ENCODE measurements at regions not wholly inside any gene's neighbourhood (a gene's known extent, or its start where the extent isn't known, plus 50 kb on each side); places are given as distances from the start of the nearest gene placed in this dataset.

DNA sequence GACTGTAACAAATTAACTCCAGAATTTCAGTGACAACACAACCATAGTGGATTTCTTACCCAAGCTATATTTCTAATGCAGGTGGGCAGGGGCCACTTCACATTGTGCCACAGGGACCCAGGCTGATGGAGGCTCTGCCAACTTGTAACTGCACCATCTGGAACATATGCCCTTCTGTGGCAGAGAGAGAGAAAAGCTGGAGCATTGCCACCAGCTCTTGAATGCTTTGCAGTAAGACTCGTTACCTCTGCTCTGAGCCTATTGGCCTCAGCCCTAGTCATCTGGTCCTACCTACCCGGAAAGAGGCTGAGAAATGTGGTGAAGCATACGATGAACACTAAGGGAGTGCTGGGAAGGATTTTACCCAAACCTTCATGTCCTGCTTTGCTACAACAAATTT is 587.1 kb downstream of the ZNF385D start (continued):
- TF ChIP-seq, protein P1, sequence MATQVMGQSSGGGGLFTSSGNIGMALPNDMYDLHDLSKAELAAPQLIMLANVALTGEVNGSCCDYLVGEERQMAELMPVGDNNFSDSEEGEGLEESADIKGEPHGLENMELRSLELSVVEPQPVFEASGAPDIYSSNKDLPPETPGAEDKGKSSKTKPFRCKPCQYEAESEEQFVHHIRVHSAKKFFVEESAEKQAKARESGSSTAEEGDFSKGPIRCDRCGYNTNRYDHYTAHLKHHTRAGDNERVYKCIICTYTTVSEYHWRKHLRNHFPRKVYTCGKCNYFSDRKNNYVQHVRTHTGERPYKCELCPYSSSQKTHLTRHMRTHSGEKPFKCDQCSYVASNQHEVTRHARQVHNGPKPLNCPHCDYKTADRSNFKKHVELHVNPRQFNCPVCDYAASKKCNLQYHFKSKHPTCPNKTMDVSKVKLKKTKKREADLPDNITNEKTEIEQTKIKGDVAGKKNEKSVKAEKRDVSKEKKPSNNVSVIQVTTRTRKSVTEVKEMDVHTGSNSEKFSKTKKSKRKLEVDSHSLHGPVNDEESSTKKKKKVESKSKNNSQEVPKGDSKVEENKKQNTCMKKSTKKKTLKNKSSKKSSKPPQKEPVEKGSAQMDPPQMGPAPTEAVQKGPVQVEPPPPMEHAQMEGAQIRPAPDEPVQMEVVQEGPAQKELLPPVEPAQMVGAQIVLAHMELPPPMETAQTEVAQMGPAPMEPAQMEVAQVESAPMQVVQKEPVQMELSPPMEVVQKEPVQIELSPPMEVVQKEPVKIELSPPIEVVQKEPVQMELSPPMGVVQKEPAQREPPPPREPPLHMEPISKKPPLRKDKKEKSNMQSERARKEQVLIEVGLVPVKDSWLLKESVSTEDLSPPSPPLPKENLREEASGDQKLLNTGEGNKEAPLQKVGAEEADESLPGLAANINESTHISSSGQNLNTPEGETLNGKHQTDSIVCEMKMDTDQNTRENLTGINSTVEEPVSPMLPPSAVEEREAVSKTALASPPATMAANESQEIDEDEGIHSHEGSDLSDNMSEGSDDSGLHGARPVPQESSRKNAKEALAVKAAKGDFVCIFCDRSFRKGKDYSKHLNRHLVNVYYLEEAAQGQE (IDR thresholded peaks at IDR 0.05; ENCODE audit: unreplicated experiment) = no peak
- no peak for TF ChIP-seq ZNF331 (CRISPR knock-in tag; IDR thresholded peaks at IDR 0.05; ENCODE audit: low read depth)
- TF ChIP-seq, protein P2, sequence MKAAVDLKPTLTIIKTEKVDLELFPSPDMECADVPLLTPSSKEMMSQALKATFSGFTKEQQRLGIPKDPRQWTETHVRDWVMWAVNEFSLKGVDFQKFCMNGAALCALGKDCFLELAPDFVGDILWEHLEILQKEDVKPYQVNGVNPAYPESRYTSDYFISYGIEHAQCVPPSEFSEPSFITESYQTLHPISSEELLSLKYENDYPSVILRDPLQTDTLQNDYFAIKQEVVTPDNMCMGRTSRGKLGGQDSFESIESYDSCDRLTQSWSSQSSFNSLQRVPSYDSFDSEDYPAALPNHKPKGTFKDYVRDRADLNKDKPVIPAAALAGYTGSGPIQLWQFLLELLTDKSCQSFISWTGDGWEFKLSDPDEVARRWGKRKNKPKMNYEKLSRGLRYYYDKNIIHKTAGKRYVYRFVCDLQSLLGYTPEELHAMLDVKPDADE (IDR thresholded peaks at IDR 0.05) = no peak
- no peak for TF ChIP-seq JUNB (IDR thresholded peaks at IDR 0.05; ENCODE audit: unreplicated experiment)
- TF ChIP-seq STAT1 (IDR thresholded peaks at IDR 0.05; ENCODE audit: unreplicated experiment) = no peak

DNA sequence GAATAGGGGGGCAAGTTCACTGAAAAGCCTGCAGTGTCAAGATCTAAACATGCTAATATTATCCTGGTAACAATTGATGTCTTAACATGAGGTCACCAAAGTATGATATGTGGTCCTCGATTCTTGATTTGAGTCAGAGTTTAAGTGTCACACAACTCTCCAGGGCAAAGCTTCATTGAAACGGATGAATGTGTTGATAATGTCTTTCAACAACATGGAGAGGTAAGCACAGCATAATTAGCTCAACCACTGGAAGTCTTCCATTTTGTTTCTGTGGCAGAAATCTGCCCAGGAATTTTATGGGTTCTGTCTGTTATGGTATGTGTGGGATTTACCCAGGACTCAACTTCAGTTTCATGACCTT is 591.5 kb downstream of the ZNF385D start:
- H3K36me3 ChIP-seq (ENCODE audit: insufficient read depth) = no peaks in the 10 kb centered on the region
- H3K27me3 ChIP-seq (ENCODE audit: insufficient read depth) = no peaks in the 10 kb centered on the region
- H3K4me3 ChIP-seq = no peak overlapping the region
- TF ChIP-seq, protein P3, sequence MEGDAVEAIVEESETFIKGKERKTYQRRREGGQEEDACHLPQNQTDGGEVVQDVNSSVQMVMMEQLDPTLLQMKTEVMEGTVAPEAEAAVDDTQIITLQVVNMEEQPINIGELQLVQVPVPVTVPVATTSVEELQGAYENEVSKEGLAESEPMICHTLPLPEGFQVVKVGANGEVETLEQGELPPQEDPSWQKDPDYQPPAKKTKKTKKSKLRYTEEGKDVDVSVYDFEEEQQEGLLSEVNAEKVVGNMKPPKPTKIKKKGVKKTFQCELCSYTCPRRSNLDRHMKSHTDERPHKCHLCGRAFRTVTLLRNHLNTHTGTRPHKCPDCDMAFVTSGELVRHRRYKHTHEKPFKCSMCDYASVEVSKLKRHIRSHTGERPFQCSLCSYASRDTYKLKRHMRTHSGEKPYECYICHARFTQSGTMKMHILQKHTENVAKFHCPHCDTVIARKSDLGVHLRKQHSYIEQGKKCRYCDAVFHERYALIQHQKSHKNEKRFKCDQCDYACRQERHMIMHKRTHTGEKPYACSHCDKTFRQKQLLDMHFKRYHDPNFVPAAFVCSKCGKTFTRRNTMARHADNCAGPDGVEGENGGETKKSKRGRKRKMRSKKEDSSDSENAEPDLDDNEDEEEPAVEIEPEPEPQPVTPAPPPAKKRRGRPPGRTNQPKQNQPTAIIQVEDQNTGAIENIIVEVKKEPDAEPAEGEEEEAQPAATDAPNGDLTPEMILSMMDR (conservative IDR thresholded peaks at IDR 0.05; ENCODE audit: low read depth in 2 of 2) = no peak
- TF ChIP-seq NANOG (IDR thresholded peaks at IDR 0.05; ENCODE audit: borderline replicate concordance) = no peak
- H3K9me2 ChIP-seq (ENCODE audit: insufficient read depth) = no peaks in the 10 kb centered on the region
- no peaks in the 10 kb centered on the region for H3K4me1 ChIP-seq (ENCODE audit: insufficient read depth)
- no peaks in the 10 kb centered on the region for H3K4me1 Mint-ChIP-seq
- no peak overlapping the region for H3K27ac Mint-ChIP-seq
- H3K27ac ChIP-seq (ENCODE audit: low read depth) = no peak overlapping the region
- H3F3A ChIP-seq (replicated peaks; ENCODE audit: low read depth) = no peaks in the 10 kb centered on the region
- no peaks in the 10 kb centered on the region for H3K9me3 Mint-ChIP-seq
- no peaks in the 10 kb centered on the region for H3K36me3 Mint-ChIP-seq (ENCODE audit: low read depth)
- no peak overlapping the region for H3K4me3 Mint-ChIP-seq
- H4K20me1 ChIP-seq (replicated peaks; ENCODE audit: insufficient read depth) = no peaks in the 10 kb centered on the region
- ATAC-seq = no peak
- no peak overlapping the region for H2AFZ ChIP-seq
- DNase-seq (ENCODE audit: low spot score) = no peak
- H3K4me2 ChIP-seq = no peak overlapping the region
- no peaks in the 10 kb centered on the region for H3K79me2 ChIP-seq (replicated peaks; ENCODE audit: insufficient read depth)
- no peaks in the 10 kb centered on the region for H3K27me3 Mint-ChIP-seq (ENCODE audit: insufficient read depth, low read depth, poor library complexity)
